ENCODE measurements at regions not wholly inside any gene's neighbourhood (a gene's known extent, or its start where the extent isn't known, plus 50 kb on each side); places are given as distances from the start of the nearest gene placed in this dataset.

DNA sequence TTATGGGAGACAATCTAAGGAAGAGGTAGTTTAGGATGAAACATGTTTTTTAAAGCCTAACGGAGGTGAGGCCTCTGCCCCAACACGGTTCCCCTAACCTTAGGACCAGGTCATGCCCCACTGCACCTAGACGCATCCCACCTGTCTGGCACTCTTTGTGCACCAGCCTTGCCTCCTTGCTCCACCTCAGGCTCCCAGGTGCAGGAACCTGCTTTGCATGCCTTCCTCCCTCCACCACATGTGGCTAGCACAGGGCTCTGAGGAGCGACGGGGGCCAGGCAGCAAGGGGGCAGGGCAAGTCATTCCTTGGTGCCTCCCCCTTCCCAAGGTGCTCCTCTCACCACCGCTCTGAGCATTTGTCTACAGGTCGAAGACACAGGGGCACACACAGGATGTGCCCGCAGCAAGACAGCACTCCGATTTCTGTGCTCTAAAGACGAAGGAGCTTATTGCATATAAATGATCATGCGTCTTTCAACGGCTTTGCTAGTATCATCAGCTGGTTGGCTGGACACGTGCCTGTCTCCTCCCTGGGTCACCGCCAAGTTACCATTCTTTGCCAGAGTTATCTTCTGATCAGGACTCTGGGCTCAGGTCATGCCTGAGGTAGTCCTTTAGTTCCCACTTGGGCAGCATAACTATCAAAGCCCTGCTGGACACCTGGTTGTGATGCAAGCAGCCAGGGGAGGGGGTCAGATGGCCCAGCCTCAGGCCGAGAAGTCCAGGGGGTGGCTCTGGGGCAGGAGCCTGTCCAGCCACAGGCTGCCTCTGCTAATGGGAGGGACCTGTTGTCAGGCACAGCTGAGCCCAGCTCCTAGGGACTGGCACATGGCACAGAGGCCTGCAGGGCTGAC, 172.0 kb upstream of the NTM start:
- no peak overlapping the region for H3K27ac ChIP-seq (replicated peaks)

DNA sequence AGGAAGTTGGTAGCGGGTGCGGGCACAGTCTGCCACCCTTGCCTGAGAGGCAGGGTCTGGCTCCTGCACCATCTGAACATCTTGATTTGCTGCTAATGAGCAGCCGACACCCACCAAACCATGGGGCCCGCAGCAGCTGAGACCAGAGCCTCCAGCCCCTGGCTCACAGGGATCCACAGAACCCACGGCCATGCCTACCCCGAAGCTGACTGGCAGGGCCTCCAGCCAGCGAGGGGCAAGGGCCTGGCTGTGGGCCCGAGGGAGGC, 171.5 kb upstream of the NTM start:
- no peak for TF ChIP-seq POLR2AphosphoS5 (IDR thresholded peaks at IDR 0.05; ENCODE audit: low read depth)
- TF ChIP-seq CTCF (IDR thresholded peaks at IDR 0.05; ENCODE audit: insufficient read depth, low read length) = no peak
- no peak for TF ChIP-seq GABPA (IDR thresholded peaks at IDR 0.05; ENCODE audit: low read depth)
- TF ChIP-seq SPI1 (IDR thresholded peaks at IDR 0.05; ENCODE audit: borderline replicate concordance, low read depth) = no peak
- TF ChIP-seq REST (IDR thresholded peaks at IDR 0.05; ENCODE audit: insufficient replicate concordance, low read depth) = no peak

More for the DNA sequence above, 172.0 kb upstream of the NTM start:
- H3K4me3 ChIP-seq (replicated peaks; ENCODE audit: insufficient read depth, low read length) = no peak overlapping the region
- H3K27me3 ChIP-seq (ENCODE audit: insufficient read depth, poor library complexity, severe bottlenecking) = peaks cover 2% of the 10 kb centered on the region
- DNase-seq (ENCODE audit: low read depth in 1 of 2, low spot score in 1 of 2) = no peak
- TF ChIP-seq REST (IDR thresholded peaks at IDR 0.05; ENCODE audit: insufficient replicate concordance, low read depth) = no peak
- TF ChIP-seq CTCF (IDR thresholded peaks at IDR 0.05; ENCODE audit: insufficient read depth, low read length) = no peak
- no peak for TF ChIP-seq POLR2AphosphoS5 (IDR thresholded peaks at IDR 0.05; ENCODE audit: low read depth)

DNA sequence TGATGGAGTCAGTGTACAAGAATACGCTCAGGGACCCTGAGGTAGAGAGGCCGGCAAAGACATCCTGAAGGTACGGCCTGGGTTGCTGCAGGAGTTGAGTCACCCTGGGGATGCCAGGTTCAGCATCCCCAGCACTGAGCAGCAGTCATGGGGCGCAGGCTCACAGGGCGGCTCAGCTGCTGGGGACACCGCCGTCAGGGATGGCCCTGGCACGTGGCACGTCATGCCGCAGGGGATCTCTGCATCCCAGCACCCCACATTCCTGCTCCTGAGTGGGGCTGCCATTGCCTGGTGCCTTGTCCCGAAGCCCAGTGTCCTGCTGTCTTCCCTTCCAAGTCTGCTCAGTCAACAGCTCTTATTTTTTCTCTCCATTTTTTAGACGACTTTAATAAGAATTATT, 168.7 kb upstream of the NTM start:
- peaks cover 2% of the 10 kb centered on the region for H3K27me3 ChIP-seq (ENCODE audit: insufficient read depth, poor library complexity, severe bottlenecking)
- no peak for DNase-seq (ENCODE audit: low read depth in 1 of 2, low spot score in 1 of 2)
- no peak overlapping the region for H3K4me3 ChIP-seq (replicated peaks; ENCODE audit: insufficient read depth, low read length)
- no peak overlapping the region for H3K27ac ChIP-seq (replicated peaks)
- TF ChIP-seq POLR2AphosphoS5 (IDR thresholded peaks at IDR 0.05; ENCODE audit: low read depth) (no peak), CTCF (IDR thresholded peaks at IDR 0.05; ENCODE audit: insufficient read depth, low read length) (no peak), SPI1 (IDR thresholded peaks at IDR 0.05; ENCODE audit: borderline replicate concordance, low read depth) (no peak), REST (IDR thresholded peaks at IDR 0.05; ENCODE audit: insufficient replicate concordance, low read depth) (no peak), GABPA (IDR thresholded peaks at IDR 0.05; ENCODE audit: low read depth) (no peak)

More for the DNA sequence above, 171.5 kb upstream of the NTM start:
- H3K27ac ChIP-seq (replicated peaks) = no peak overlapping the region
- H3K4me3 ChIP-seq (replicated peaks; ENCODE audit: insufficient read depth, low read length) = no peak overlapping the region
- peaks cover 2% of the 10 kb centered on the region for H3K27me3 ChIP-seq (ENCODE audit: insufficient read depth, poor library complexity, severe bottlenecking)
- DNase-seq (ENCODE audit: low read depth in 1 of 2, low spot score in 1 of 2) = no peak

All from HL-60 (cell line).